ENCODE measurements at regions not wholly inside any gene's neighbourhood (a gene's known extent, or its start where the extent isn't known, plus 50 kb on each side); places are given as distances from the start of the nearest gene placed in this dataset.
"Not testable (repeated sequence)": the region's sequence is repeated elsewhere in the genome, so short reads cannot be mapped to it uniquely, and the experiment has no call there.

DNA sequence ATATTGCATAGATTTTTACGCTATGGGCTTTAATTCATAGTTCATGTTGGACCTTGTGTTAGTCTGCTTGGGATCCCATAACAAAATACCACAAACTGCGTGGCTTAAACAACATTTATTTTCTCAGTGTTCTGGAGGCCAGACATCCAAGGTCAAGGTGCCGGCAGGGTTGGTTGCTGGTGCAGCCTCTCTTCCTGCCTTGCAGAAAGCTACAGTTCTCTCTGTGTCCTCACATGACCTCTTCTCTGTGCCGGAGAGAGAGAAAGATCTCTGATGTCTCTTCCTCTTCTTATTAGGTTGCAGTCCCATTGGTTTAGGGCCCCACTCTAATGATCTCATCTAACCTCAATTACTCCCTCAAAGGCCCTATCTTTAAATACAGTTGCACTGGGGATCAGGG lies 170.5 kb downstream of the IPO8 start:
- in situ Hi-C loops (cut with MboI), result no loop called here
- H3K27ac ChIP-seq, result no peak overlapping the region
- no peaks in the 10 kb centered on the region for H3K36me3 ChIP-seq (ENCODE audit: low read depth)
- H3K4me3 ChIP-seq, result no peak overlapping the region
- H3K27me3 ChIP-seq (replicated peaks; ENCODE audit: insufficient read depth), result no peaks in the 10 kb centered on the region
- 57 to 66% methylated on average over 4 of the region's 4 CpGs for WGBS, 2 experiments (ENCODE audit: low coverage in 1 of 2, low lambda C conversion rate in 2 of 2, missing lambda C conversion rate in 2 of 2)
- no peaks in the 10 kb centered on the region for H3K4me1 ChIP-seq (ENCODE audit: insufficient read depth)
- no peak overlapping the region for H3K9ac ChIP-seq
- no peaks in the 10 kb centered on the region for H3K9me2 ChIP-seq (ENCODE audit: insufficient read depth)
- no peak overlapping the region for H2AFZ ChIP-seq
- no peaks in the 10 kb centered on the region for H3K9me3 ChIP-seq (ENCODE audit: low read depth)
- no peak for DNase-seq
- no peaks in the 10 kb centered on the region for H3K79me2 ChIP-seq (ENCODE audit: insufficient read depth)
- no peak overlapping the region for H3K4me2 ChIP-seq (ENCODE audit: unreplicated experiment)
- H3F3A ChIP-seq (ENCODE audit: insufficient read depth), result no peaks in the 10 kb centered on the region
- TF ChIP-seq EZH2phosphoT487 (IDR thresholded peaks at IDR 0.05; ENCODE audit: insufficient read depth, low read depth) (no peak), EZH2 (IDR thresholded peaks at IDR 0.05; ENCODE audit: insufficient read depth, poor library complexity, severe bottlenecking) (no peak)
- no peaks in the 10 kb centered on the region for H4K20me1 ChIP-seq (ENCODE audit: insufficient read depth)

DNA sequence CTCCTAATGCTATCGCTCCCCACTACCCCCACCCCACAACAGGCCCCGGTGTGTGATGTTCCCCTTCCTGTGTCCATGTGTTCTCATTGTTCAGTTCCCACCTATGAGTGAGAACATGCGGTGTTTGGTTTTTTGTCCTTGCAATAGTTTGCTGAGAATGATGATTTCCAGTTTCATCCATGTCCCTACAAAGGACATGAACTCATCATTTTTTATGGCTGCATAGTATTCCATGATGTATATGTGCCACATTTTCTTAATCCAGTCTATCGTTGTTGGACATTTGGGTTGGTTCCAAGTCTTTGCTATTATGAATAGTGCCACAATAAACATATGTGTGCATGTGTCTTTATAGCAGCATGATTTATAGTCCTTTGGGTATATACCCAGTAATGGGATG lies 175.4 kb downstream of the IPO8 start:
- H2AFZ ChIP-seq; DNase-seq; H3K4me1 ChIP-seq (ENCODE audit: insufficient read depth); H3K4me3 ChIP-seq; H3F3A ChIP-seq (ENCODE audit: insufficient read depth); H3K9me2 ChIP-seq (ENCODE audit: insufficient read depth); H3K4me2 ChIP-seq (ENCODE audit: unreplicated experiment); H3K9ac ChIP-seq; H3K79me2 ChIP-seq (ENCODE audit: insufficient read depth); H3K27ac ChIP-seq; H3K27me3 ChIP-seq (replicated peaks; ENCODE audit: insufficient read depth); H3K36me3 ChIP-seq (ENCODE audit: low read depth); in situ Hi-C loops (cut with MboI); H3K9me3 ChIP-seq (ENCODE audit: low read depth); H4K20me1 ChIP-seq (ENCODE audit: insufficient read depth): not testable (repeated sequence)
- 52 to 75% methylated on average over 4 of the region's 4 CpGs for WGBS, 2 experiments (ENCODE audit: low coverage in 1 of 2, low lambda C conversion rate in 2 of 2, missing lambda C conversion rate in 2 of 2)

DNA sequence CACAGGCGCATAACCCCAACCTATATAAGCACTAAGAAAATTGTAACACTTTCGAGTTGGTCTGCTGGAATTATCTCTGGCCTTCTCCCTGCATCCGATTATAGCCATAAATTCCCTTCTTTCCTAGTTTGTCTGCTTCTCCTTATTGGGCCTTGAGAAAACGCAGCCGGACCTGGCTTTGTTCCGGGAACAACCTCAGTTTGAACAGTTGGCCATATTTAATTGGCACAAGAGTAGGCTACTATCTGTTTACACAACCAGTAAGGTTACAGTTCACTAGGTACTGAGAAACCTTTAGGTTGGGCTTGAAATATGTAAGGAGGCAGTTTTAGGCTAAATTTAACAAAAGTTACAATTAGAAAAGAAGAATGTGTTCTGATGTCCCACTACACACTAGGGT lies 176.1 kb downstream of the IPO8 start:
- Histone ChIP-seq H3K9ac (no peak overlapping the region), H3K79me2 (ENCODE audit: insufficient read depth) (no peaks in the 10 kb centered on the region), H4K20me1 (ENCODE audit: insufficient read depth) (no peaks in the 10 kb centered on the region), H3K27ac (no peak overlapping the region), H3K27me3 (replicated peaks; ENCODE audit: insufficient read depth) (no peaks in the 10 kb centered on the region), H3K4me1 (ENCODE audit: insufficient read depth) (no peaks in the 10 kb centered on the region), H3K4me2 (ENCODE audit: unreplicated experiment) (no peak overlapping the region), H3K36me3 (ENCODE audit: low read depth) (no peaks in the 10 kb centered on the region), H2AFZ (no peak overlapping the region), H3K9me2 (ENCODE audit: insufficient read depth) (no peaks in the 10 kb centered on the region), H3K9me3 (ENCODE audit: low read depth) (no peaks in the 10 kb centered on the region), H3F3A (ENCODE audit: insufficient read depth) (no peaks in the 10 kb centered on the region), H3K4me3 (no peak overlapping the region)
- DNase-seq, result no peak
- 84 to 85% methylated on average over 6 of the region's 6 CpGs for WGBS, 2 experiments (ENCODE audit: low coverage in 1 of 2, low lambda C conversion rate in 2 of 2, missing lambda C conversion rate in 2 of 2)
- in situ Hi-C loops (cut with MboI), result no loop called here
- TF ChIP-seq EZH2 (IDR thresholded peaks at IDR 0.05; ENCODE audit: insufficient read depth, poor library complexity, severe bottlenecking) (no peak), EZH2phosphoT487 (IDR thresholded peaks at IDR 0.05; ENCODE audit: insufficient read depth, low read depth) (no peak)

DNA sequence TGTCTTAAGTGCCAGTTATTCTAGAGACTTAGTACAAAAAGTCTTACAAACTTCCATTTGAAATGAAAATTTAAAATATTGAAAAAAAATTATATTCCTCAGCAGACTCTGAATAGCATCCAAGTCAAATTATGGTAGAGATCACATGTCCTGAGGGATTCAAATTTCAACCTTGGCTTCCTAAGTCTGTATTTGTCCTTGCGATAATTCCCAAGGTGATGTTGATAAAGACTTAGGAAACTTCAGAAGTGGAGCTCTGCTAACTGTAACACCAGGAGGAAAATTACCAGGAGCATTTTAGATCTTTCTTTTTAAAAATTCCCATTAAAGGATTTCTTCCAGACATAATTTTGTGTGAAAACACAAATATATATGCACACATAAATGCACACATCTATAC lies 178.3 kb downstream of the IPO8 start:
- Histone ChIP-seq H3K4me3 (no peak overlapping the region), H3K9me3 (ENCODE audit: low read depth) (no peaks in the 10 kb centered on the region), H4K20me1 (ENCODE audit: insufficient read depth) (no peaks in the 10 kb centered on the region), H3K9me2 (ENCODE audit: insufficient read depth) (no peaks in the 10 kb centered on the region), H3F3A (ENCODE audit: insufficient read depth) (no peaks in the 10 kb centered on the region), H3K36me3 (ENCODE audit: low read depth) (no peaks in the 10 kb centered on the region), H3K4me2 (ENCODE audit: unreplicated experiment) (no peak overlapping the region), H3K9ac (no peak overlapping the region), H2AFZ (no peak overlapping the region), H3K27ac (no peak overlapping the region), H3K4me1 (ENCODE audit: insufficient read depth) (no peaks in the 10 kb centered on the region), H3K79me2 (ENCODE audit: insufficient read depth) (no peaks in the 10 kb centered on the region), H3K27me3 (replicated peaks; ENCODE audit: insufficient read depth) (no peaks in the 10 kb centered on the region)
- DNase-seq, result no peak
- in situ Hi-C loops (cut with MboI), result no loop called here
- WGBS, 2 experiments (ENCODE audit: low coverage in 1 of 2, low lambda C conversion rate in 2 of 2, missing lambda C conversion rate in 2 of 2), result 68 to 75% methylated on average over 1 of the region's 1 CpG
- no peak for TF ChIP-seq EZH2 (IDR thresholded peaks at IDR 0.05; ENCODE audit: insufficient read depth, poor library complexity, severe bottlenecking)
- no peak for TF ChIP-seq EZH2phosphoT487 (IDR thresholded peaks at IDR 0.05; ENCODE audit: insufficient read depth, low read depth)

DNA sequence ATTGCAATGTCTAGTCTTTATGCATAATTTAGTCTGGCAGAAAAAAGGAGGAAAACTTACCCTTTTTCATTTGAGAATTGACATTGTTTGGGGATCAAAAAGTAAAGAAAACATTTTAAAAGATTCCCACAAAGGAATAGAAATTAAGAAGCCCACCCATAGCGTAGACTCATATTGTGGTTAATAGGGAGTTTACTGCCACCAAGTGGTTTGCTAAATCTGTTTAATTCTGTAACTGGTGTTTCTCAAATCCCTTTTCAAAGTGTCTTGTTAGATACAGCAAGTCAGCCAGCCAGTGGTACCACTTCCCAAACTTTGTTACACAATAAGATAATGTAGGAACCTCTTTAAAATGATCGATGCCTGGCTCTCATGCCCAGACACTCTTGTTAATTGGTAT lies 180.3 kb downstream of the IPO8 start:
- Histone ChIP-seq H3K27me3 (replicated peaks; ENCODE audit: insufficient read depth) (no peaks in the 10 kb centered on the region), H3K9me2 (ENCODE audit: insufficient read depth) (no peaks in the 10 kb centered on the region), H4K20me1 (ENCODE audit: insufficient read depth) (no peaks in the 10 kb centered on the region), H3K9me3 (ENCODE audit: low read depth) (no peaks in the 10 kb centered on the region), H2AFZ (no peak overlapping the region), H3K4me1 (ENCODE audit: insufficient read depth) (no peaks in the 10 kb centered on the region), H3K4me2 (ENCODE audit: unreplicated experiment) (no peak overlapping the region), H3K4me3 (no peak overlapping the region), H3K79me2 (ENCODE audit: insufficient read depth) (no peaks in the 10 kb centered on the region), H3K36me3 (ENCODE audit: low read depth) (no peaks in the 10 kb centered on the region), H3F3A (ENCODE audit: insufficient read depth) (no peaks in the 10 kb centered on the region), H3K9ac (no peak overlapping the region), H3K27ac (no peak overlapping the region)
- in situ Hi-C loops (cut with MboI), result no loop called here
- DNase-seq, result peak; percentile 2
- TF ChIP-seq EZH2 (IDR thresholded peaks at IDR 0.05; ENCODE audit: insufficient read depth, poor library complexity, severe bottlenecking) (no peak), EZH2phosphoT487 (IDR thresholded peaks at IDR 0.05; ENCODE audit: insufficient read depth, low read depth) (no peak)
- WGBS, 2 experiments (ENCODE audit: low coverage in 1 of 2, low lambda C conversion rate in 2 of 2, missing lambda C conversion rate in 2 of 2), result 23 to 27% methylated on average over 2 of the region's 2 CpGs
